Heart right ventricle (tissue), 16 donors: ENCODE measurements at regions not wholly inside any gene's neighbourhood (a gene's known extent, or its start where the extent isn't known, plus 50 kb on each side); places are given as distances from the start of the nearest gene placed in this dataset.
A peak's percentile ranks its signal among the peaks of the same experiment; 100 is the strongest.

ENCODE experiments used
- ATAC-seq, 8 donors: fragments of 200-7000 bp; cut with Tn5 transposase; one replicate each; pipeline ENCODE4 v1.9.1; 2020; ENCODE audit warnings: mild to moderate bottlenecking in 8 of 8, moderate library complexity in 8 of 8, moderate number of reproducible peaks in 1 of 8
- DNase-seq, 2 donors: peaks; one replicate each; pipeline ENCODE4 v3.0.0-alpha.2; 2020
- H3K27ac ChIP-seq, 10 donors: fragments of 200-600 bp; sonication (generic) in 2 of 10; one replicate each; pipeline versions ENCODE4 v1.5.0 to v1.8.0; 2020 to 2022; ENCODE audit warnings: mild to moderate bottlenecking in 3 of 10
- H3K27me3 ChIP-seq, 7 donors: fragments of 200-600 bp; one replicate each; pipeline ENCODE4 v1.8.0; 2021 to 2022; ENCODE audit warnings: mild to moderate bottlenecking in 2 of 7
- H3K36me3 ChIP-seq, 9 donors: fragments of 200-600 bp; sonication (generic) in 1 of 9; one replicate each; pipeline versions ENCODE4 v1.5.0 to v1.8.0; 2020 to 2022; ENCODE audit warnings: mild to moderate bottlenecking in 2 of 9
- H3K4me1 ChIP-seq, 9 donors: fragments of 200-600 bp; sonication (generic) in 1 of 9; one replicate each; pipeline versions ENCODE4 v1.5.0 to v1.8.0; 2020 to 2022; ENCODE audit warnings: mild to moderate bottlenecking in 4 of 9
- H3K4me3 ChIP-seq, 10 donors: fragments of 200-600 bp; sonication (generic) in 2 of 10; one replicate each; pipeline versions ENCODE4 v1.5.0 to v1.8.0; 2020 to 2022; ENCODE audit warnings: mild to moderate bottlenecking in 7 of 10, moderate library complexity in 2 of 10
- H3K9me3 ChIP-seq, 11 donors: fragments of 200-600 bp in 10 of 11; sonication (generic) in 2 of 11; one replicate each; pipeline versions ENCODE4 v1.5.0 to v1.8.0; 2013 to 2022; ENCODE audit warnings: mild to moderate bottlenecking in 2 of 11, control low read depth in 1 of 11, moderate library complexity in 1 of 11
- CTCF ChIP-seq, 9 donors: fragments of 200-600 bp; sonication (generic) in 2 of 9; IDR thresholded peaks; one replicate each; pipeline versions ENCODE4 v1.5.0 to v1.8.0; 2021 to 2022; ENCODE audit warnings: antibody characterized with exemption in 9 of 9, mild to moderate bottlenecking in 5 of 9, moderate library complexity in 1 of 9
- WGBS, 2 donors: extraction: QIAGEN DNeasy Blood & Tissue Kit; methylation state at CpG; one replicate each; pipeline ENCODE4 v1.1.7; 2013; ENCODE audit warnings: inconsistent platforms in 1 of 2; 5-methylcytosine and 5-hydroxymethylcytosine counted together
- intact Hi-C, 10 donors: fragments of 100-400 bp; cut with DNase I; formaldehyde crosslinking; loops; one replicate each; pipeline versions ENCODE4 v1.11.1 to v1.14.2; 2022
- donor health status: Arrhythmogenic right ventricular cardiomyopathy.
- donor health status: ischemic (EF 13 %, LVEDD 7.1; RV severe dilation, severe dysfunction).
- donor health status: healthy with polysubstance abuse.
- donor health status: DM: no; HTN: yes; CAD: no.
- donor health status: DM: no; HTN: no; CAD: no.
- donor health status: ischemic (EF 25% LVEDD 6.9; RV normal size, moderate dysfunction).
- donor health status: ischemic (EF 25% LVEDD 5.7; RV mildly dilated, moderate dysfunction).
- donor health status: healthy.
- donor health status: DM: yes; HTN: yes; CAD: no.
- donor health status: Ischemic cardiomyopathy.
- donor health status: ischemic (EF 35%, LVEDD 5.7; RV mildly dilated, moderate dysfunction).
- donor health status: nonischemic (EF 11% LVEDD 7.7; RV severe dilation, severe dysfunction).
- donor health status: DM: yes; HTN: yes; CAD: no.
- donor health status: PGD.
- donor health status: ischemic (EF 29% LVEDD 5.4; RV normal size, mild dysfunction).
- donor health status: nonischemic (EF 23%, LVEDD 6.1; RV moderate dilation, normal function).

GRCh38 chr12:116657921-116658495, 79.9 kb downstream of the SPRING1 start:
- Histone ChIP-seq H3K9me3 (peaks cover 0 to 4% (median 0%) of the 10 kb centered on the region in 11 donors), H3K4me3 (peak overlapping the region in 7 of 10 donors; percentile 6 to 37 (median 23)), H3K27ac (peak overlapping the region in 7 of 10 donors; percentile 27 to 69 (median 52)), H3K4me1 (peaks cover 6 to 30% (median 15%) of the 10 kb centered on the region in 9 donors), H3K27me3 (no peaks in the 10 kb centered on the region), H3K36me3 (no peaks in the 10 kb centered on the region)
- TF ChIP-seq CTCF (IDR thresholded peaks at IDR 0.05), result no peak
- ATAC-seq (peak in 1 of 8 donors; percentile 9), DNase-seq (no peak)
- WGBS, 2 donors, result 54 to 59% methylated on average over 11 of the region's 11 CpGs
- intact Hi-C loops, result no loop called here

DNA sequence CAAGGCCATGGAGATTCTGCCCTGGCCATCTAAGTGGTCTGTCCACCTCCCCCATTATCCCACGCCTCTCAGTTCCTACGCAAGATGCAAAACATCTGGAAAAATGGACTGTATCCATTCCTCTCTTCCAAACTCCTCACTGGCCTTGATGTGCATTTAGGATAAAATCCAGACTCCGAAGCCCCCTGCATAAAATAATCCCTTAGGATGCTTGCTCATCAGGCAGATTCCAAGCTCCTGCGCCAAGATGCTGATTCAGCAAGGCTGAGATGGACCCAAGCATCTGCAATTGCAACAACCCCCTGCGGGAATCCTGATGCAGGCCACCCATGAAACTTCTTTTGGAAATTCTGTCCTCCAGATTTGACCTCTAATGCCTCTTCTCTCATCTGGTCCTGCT, 81.6 kb downstream of the SPRING1 start:
- H3K4me3 ChIP-seq, result no peak overlapping the region
- WGBS, 2 donors, result 77 to 83% methylated on average over 5 of the region's 5 CpGs

DNA sequence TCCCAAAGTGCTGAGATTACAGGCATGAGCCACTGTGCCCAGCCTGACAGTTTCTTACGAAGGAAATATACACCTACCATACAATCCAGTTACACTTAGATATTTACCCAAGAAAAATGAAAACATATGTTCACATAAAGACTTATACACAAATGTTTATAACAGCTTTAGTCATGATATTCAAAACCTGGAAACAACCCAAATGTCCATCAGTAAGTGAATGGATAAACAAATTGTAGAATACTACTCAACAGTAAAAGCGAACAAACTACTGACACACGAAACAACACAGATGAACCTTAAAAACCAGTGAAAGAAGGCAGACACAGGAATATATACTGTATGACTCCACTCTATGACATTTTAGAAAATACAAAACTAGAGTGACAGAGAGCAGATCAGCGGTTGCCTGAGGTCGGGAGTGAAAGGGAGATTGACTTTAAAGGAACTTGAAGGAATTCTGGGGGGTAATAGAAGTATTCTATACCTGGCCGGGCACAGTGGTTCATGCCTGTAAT, 83.6 kb downstream of the SPRING1 start:
- no peaks in the 10 kb centered on the region for H3K36me3 ChIP-seq
- no peaks in the 10 kb centered on the region for H3K27me3 ChIP-seq
- intact Hi-C loops, result no loop called here
- DNase-seq (no peak), ATAC-seq (no peak)
- H3K4me3 ChIP-seq, result no peak overlapping the region
- H3K9me3 ChIP-seq, result peaks cover 0 to 9% (median 0%) of the 10 kb centered on the region in 11 donors
- no peak overlapping the region for H3K27ac ChIP-seq
- 96 to 99% methylated on average over 6 of the region's 6 CpGs for WGBS, 2 donors
- TF ChIP-seq CTCF (IDR thresholded peaks at IDR 0.05), result no peak
- H3K4me1 ChIP-seq, result peaks cover 6 to 15% (median 14%) of the 10 kb centered on the region in 9 donors

More for the DNA sequence above, 81.6 kb downstream of the SPRING1 start:
- intact Hi-C loops, result no loop called here
- H3K4me1 ChIP-seq, result peaks cover 6 to 23% (median 14%) of the 10 kb centered on the region in 9 donors
- no peaks in the 10 kb centered on the region for H3K27me3 ChIP-seq
- no peaks in the 10 kb centered on the region for H3K36me3 ChIP-seq
- DNase-seq, result no peak
- no peak for ATAC-seq
- H3K9me3 ChIP-seq, result peaks cover 0 to 9% (median 0%) of the 10 kb centered on the region in 11 donors
- no peak overlapping the region for H3K27ac ChIP-seq
- TF ChIP-seq CTCF (IDR thresholded peaks at IDR 0.05), result no peak

DNA sequence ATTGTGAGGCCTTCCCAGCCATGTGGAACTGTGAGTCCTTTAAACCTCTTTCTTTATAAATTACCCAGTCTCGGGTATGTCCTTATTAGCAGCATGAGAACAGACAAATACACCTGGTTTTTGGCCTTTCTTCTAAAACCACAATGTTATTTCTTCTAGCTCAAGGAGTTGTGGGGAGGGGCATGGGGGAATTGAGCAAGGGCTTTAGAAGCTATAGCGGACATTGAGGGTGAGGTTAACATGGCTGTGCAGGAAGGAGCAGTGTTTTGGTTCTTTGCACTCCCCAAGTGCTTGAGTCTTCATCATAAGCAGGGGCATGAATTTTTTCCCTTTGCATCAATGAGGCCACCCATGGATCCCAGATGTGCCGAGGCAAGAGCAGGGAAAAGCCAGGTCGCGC, 86.8 kb downstream of the SPRING1 start:
- H3K36me3 ChIP-seq, result no peaks in the 10 kb centered on the region
- H3K4me3 ChIP-seq, result no peak overlapping the region
- no peaks in the 10 kb centered on the region for H3K27me3 ChIP-seq
- 97% methylated on average over 5 of the region's 5 CpGs for WGBS, 2 donors
- peak overlapping the region in 1 of 10 donors; percentile 50 for H3K27ac ChIP-seq
- DNase-seq (no peak), ATAC-seq (no peak)
- TF ChIP-seq CTCF (IDR thresholded peaks at IDR 0.05), result no peak
- intact Hi-C loops, result loop anchor here in 1 of 10 donors (2.0 kb wide), 1 partner anchor 40 kb away; no protein-coding TSS in a partner anchor
- peaks cover 0 to 12% (median 0%) of the 10 kb centered on the region in 9 donors for H3K4me1 ChIP-seq
- H3K9me3 ChIP-seq, result peaks cover 0 to 9% (median 0%) of the 10 kb centered on the region in 11 donors
